Mesodermal cell (in vitro differentiated cells): ENCODE measurements at regions not wholly inside any gene's neighbourhood (a gene's known extent, or its start where the extent isn't known, plus 50 kb on each side); places are given as distances from the start of the nearest gene placed in this dataset.

ENCODE experiments used
- H3K27ac ChIP-seq: 2 replicates; pipeline ENCODE4 v1.7.0; 2013; ENCODE audit warnings: mild to moderate bottlenecking, low read depth, low read length, moderate library complexity; ENCODE audit not compliant: severe bottlenecking
- H3K36me3 ChIP-seq: 2 replicates; pipeline ENCODE4 v1.7.1; 2013; ENCODE audit warnings: mild to moderate bottlenecking, low read length, moderate library complexity; ENCODE audit not compliant: control insufficient read depth, insufficient read depth
- H3K4me1 ChIP-seq: one replicate; pipeline ENCODE4 v1.7.1; 2013; ENCODE audit warnings: mild to moderate bottlenecking, low read length; ENCODE audit not compliant: insufficient read depth, control insufficient read depth, poor library complexity, severe bottlenecking
- H3K4me3 ChIP-seq: 2 replicates; pipeline ENCODE4 v1.7.0; 2013; ENCODE audit warnings: low read length, control low read depth, mild to moderate bottlenecking; ENCODE audit not compliant: insufficient read depth, poor library complexity, severe bottlenecking; ENCODE audit errors: extremely low read depth
- H3K9me3 ChIP-seq: 2 replicates; pipeline ENCODE4 v1.7.1; 2013; ENCODE audit warnings: mild to moderate bottlenecking, low read length, moderate library complexity; ENCODE audit not compliant: control insufficient read depth
- WGBS, 2 experiments: methylation state at CpG; one replicate each; pipeline ENCODE4 v1.1.5; 2013; ENCODE audit warnings: missing lambda C conversion rate in 2 of 2; ENCODE audit not compliant: insufficient coverage in 2 of 2; 5-methylcytosine and 5-hydroxymethylcytosine counted together

DNA sequence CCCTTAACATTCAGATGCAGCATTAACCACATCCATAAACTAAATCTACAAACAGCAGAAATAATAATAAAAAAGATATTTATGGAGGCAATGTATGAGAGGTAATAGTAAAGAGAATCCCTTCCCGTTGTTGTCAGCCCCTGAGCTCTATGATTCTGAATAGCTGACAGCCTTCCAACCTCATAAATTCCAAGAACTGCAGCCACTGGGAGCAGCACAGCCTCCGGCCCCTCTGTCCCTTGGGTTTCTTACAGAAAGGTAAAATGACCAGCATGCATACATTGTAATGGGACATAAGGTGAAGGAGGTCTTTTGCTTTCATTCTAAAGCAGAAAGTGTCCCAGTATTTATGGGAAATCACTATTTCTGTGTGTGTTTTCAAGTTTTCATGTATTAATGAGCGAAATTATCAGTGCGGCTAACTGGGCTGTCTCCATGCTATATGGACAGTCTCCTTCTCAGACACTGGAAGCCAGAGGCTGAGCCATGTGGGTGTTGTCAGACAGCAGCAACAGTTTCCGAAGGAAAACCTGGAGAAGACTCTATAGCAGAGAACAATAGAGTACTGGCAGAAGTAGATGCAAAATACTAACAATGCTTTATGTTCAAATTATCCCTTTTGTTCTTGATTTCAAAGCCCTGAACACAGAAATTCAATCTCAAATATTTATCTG is 151.6 kb downstream of the LRRC30 start:
- no peaks in the 10 kb centered on the region for H3K36me3 ChIP-seq
- no peaks in the 10 kb centered on the region for H3K4me1 ChIP-seq
- H3K4me3 ChIP-seq, result no peak overlapping the region
- H3K27ac ChIP-seq, result no peak overlapping the region
- H3K9me3 ChIP-seq, result no peaks in the 10 kb centered on the region
- 76 to 100% methylated on average over 1 to 5 of the region's 5 CpGs for WGBS, 2 experiments

GRCh38 chr18:7383002-7383980 is 152.4 kb downstream of the LRRC30 start:
- Histone ChIP-seq H3K9me3 (no peaks in the 10 kb centered on the region), H3K4me1 (no peaks in the 10 kb centered on the region), H3K36me3 (no peaks in the 10 kb centered on the region), H3K4me3 (no peak overlapping the region), H3K27ac (no peak overlapping the region)
- 95 to 96% methylated on average over 10 to 13 of the region's 17 CpGs for WGBS, 2 experiments

DNA sequence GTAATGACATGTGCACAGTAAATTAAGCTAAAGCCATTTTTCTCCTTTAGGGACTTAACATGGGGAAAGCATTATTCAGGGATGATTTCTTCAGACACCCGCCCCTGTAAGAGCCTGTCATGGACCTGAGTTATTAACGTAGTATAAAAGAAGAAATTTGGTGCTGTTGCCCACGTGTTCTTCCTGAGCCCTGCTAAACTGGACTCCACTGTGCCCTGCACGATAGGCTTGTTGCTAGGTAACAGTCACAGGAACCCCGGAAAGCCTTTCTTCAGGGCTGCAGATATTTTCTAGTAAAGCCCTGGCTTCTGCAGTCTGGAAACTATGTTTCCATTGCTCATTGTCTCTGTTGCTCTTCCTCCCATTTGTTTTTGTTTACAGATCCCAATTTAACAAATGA is 157.9 kb downstream of the LRRC30 start:
- WGBS, 2 experiments, result 65 to 77% methylated on average over 4 to 5 of the region's 5 CpGs
- H3K4me3 ChIP-seq, result no peak overlapping the region
- H3K27ac ChIP-seq, result no peak overlapping the region
- H3K36me3 ChIP-seq, result no peaks in the 10 kb centered on the region
- H3K4me1 ChIP-seq, result no peaks in the 10 kb centered on the region
- H3K9me3 ChIP-seq, result no peaks in the 10 kb centered on the region

- Histone ChIP-seq H3K36me3 (no peaks in the 10 kb centered on the region), H3K4me3 (no peak overlapping the region), H3K27ac (no peak overlapping the region), H3K4me1 (no peaks in the 10 kb centered on the region), H3K9me3 (no peaks in the 10 kb centered on the region)
- 87 to 95% methylated on average over 4 to 5 of the region's 5 CpGs for WGBS, 2 experiments
These were observed 160.0 kb downstream of the LRRC30 start for GRCh38 chr18:7390731-7391492.

- Histone ChIP-seq H3K4me3 (no peak overlapping the region), H3K36me3 (no peaks in the 10 kb centered on the region), H3K4me1 (no peaks in the 10 kb centered on the region), H3K9me3 (no peaks in the 10 kb centered on the region), H3K27ac (no peak overlapping the region)
- whole genome bisulfite sequencing, 2 experiments, result 93 to 100% methylated on average over 1 to 5 of the region's 9 CpGs
These were observed 162.2 kb downstream of the LRRC30 start for GRCh38 chr18:7393080-7393479.

DNA sequence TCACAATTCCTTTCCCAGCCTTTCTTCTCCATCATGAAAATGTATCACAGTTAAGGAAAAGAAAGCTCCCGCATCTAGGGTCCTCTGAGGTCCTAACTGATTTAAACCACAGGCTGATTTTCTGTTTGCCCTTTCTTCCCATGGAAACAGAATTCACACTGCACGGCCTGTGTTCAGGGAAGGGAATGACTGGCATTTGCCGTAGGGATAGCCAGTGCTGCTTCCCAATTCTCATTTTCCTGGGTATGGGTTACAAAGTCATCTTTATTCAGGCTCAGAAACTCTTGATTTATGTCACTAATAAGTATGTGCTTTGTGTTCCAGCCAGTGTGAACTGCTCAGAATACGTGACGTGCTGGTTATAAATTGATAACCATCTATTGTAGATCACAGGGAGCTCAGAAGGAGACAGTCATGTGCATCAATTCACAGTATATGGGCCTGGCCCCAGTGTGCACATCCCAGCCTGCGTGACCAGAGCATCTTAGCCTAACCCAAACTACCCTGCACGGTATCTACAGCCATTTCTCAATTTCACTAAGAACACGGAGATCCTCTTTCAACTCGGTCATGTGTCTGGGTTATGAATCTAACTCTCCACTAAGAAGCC is 163.3 kb downstream of the LRRC30 start:
- Histone ChIP-seq H3K27ac (no peak overlapping the region), H3K9me3 (no peaks in the 10 kb centered on the region), H3K4me1 (no peaks in the 10 kb centered on the region), H3K4me3 (no peak overlapping the region), H3K36me3 (no peaks in the 10 kb centered on the region)
- WGBS, 2 experiments, result 89 to 94% methylated on average over 7 to 8 of the region's 9 CpGs

GRCh38 chr18:7395566-7395965 is 164.7 kb downstream of the LRRC30 start:
- H3K4me1 ChIP-seq, result no peaks in the 10 kb centered on the region
- WGBS, 2 experiments, result 88 to 100% methylated on average over 1 to 2 of the region's 4 CpGs

DNA sequence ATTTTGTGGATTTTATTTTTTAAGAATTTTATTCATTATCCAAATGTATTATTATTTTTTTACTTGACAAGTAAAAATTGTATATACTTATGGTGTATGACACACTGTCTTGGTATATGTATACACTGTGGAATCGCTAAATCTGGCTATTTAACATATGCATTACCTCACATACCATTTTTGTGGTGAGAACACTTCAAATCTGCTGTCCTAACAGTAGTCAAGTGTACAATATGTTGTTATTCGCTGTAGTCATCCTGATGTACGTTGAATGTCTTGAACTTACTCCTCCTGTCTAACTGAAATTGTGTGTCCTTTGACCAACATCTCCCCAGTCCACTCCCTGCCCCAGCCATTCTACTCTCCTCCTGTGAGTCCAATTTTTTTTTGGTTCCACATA is 153.2 kb upstream of the PTPRM start:
- WGBS, 2 experiments, result 81 to 94% methylated on average over 2 of the region's 3 CpGs
- Histone ChIP-seq H3K4me3 (no peak overlapping the region), H3K27ac (no peak overlapping the region), H3K4me1 (peaks cover 26% of the 10 kb centered on the region), H3K9me3 (no peaks in the 10 kb centered on the region), H3K36me3 (no peaks in the 10 kb centered on the region)

More at GRCh38 chr18:7395566-7395965, 164.7 kb downstream of the LRRC30 start:
- Histone ChIP-seq H3K27ac (no peak overlapping the region), H3K36me3 (no peaks in the 10 kb centered on the region), H3K9me3 (no peaks in the 10 kb centered on the region), H3K4me3 (no peak overlapping the region)

DNA sequence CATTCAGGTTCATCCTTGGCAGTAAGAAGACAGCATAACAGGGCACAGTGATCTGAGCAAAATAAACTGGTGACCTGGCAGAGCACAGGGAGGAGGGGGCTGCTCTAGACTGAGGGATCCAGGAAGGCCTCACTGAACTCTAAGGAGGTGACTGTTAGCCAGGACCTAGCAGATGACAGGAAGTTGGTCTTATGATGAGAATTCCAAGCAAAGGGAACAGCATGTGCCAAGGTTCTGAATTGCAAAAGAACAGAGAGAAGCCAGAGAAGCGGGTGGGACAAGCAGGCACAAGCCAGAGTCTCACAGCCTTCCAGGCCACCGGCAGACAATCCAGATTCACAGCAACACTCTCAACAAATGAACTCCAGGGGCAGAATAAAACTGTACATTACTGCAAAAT is 152.7 kb upstream of the PTPRM start:
- peaks cover 26% of the 10 kb centered on the region for H3K4me1 ChIP-seq
- no peak overlapping the region for H3K4me3 ChIP-seq
- no peaks in the 10 kb centered on the region for H3K9me3 ChIP-seq
- no peaks in the 10 kb centered on the region for H3K36me3 ChIP-seq
- no peak overlapping the region for H3K27ac ChIP-seq
- 83% methylated on average over 1 of the region's 2 CpGs; no CpG with 5 or more reads in 1 of the 2 experiments for WGBS, 2 experiments
